Activated CD4-positive, alpha-beta T cell treated with anti-CD3 and anti-CD28 coated beads, Interleukin-2, amount 50 U/mL, for 1 hour (primary cell): ENCODE measurements at regions not wholly inside any gene's neighbourhood (a gene's known extent, or its start where the extent isn't known, plus 50 kb on each side); places are given as distances from the start of the nearest gene placed in this dataset.

Source experiments
- DNase-seq: peaks from one replicate; pipeline ENCODE4 v3.0.0-alpha.2; 2020

- DNase-seq = peak; percentile 50
Measured at GRCh38 chr14:32254952-32255679, 52.0 kb upstream of the RNU6-8 start.

- DNase-seq = no peak
Measured at GRCh38 chr14:32255789-32256188, 52.7 kb upstream of the RNU6-8 start.

- DNase-seq = no peak
Measured at GRCh38 chr14:32256576-32256975, 53.5 kb upstream of the RNU6-8 start.

- no peak for DNase-seq
Measured at GRCh38 chr14:32258336-32258993, 55.4 kb upstream of the RNU6-8 start.

- no peak for DNase-seq
Measured at GRCh38 chr14:32259368-32260013, 56.4 kb upstream of the RNU6-8 start.

GRCh38 chr14:32263939-32264567 lies 61.0 kb upstream of the RNU6-8 start:
- DNase-seq = no peak

GRCh38 chr14:32265584-32265983 lies 62.5 kb upstream of the RNU6-8 start:
- DNase-seq = no peak

- DNase-seq = no peak
Measured at GRCh38 chr14:32277998-32278397, 51.1 kb upstream of the AKAP6 start.
